HUDEP-2 (cell line): ENCODE measurements at regions not wholly inside any gene's neighbourhood (a gene's known extent, or its start where the extent isn't known, plus 50 kb on each side); places are given as distances from the start of the nearest gene placed in this dataset.

Experiments used
- DNase-seq, 76 experiments: peaks; one replicate each; lab custom pipeline; 2025; ENCODE audit not compliant: unreplicated experiment in 76 of 76; lab: John Stamatoyannopoulos, UW

GRCh38 chr18:24726727-24727492, 266.5 kb downstream of the HRH4 start:
- peak in 59 of 76 experiments; percentile 2 to 70 (median 30) for DNase-seq

- no peak for DNase-seq
Measured at GRCh38 chr18:24727685-24728084, 267.2 kb downstream of the HRH4 start.

GRCh38 chr18:24731158-24731557, 270.7 kb downstream of the HRH4 start:
- DNase-seq, result no peak

GRCh38 chr18:24731981-24732380, 271.5 kb downstream of the HRH4 start:
- no peak for DNase-seq

- peak in 6 of 76 experiments; percentile 7 to 47 (median 31) for DNase-seq
Measured at GRCh38 chr18:24734058-24734457, 273.6 kb downstream of the HRH4 start.

GRCh38 chr18:24735624-24736231, 275.3 kb downstream of the HRH4 start:
- no peak for DNase-seq

GRCh38 chr18:24736662-24737330, 276.4 kb downstream of the HRH4 start:
- no peak for DNase-seq

GRCh38 chr18:24740829-24741228, 280.4 kb downstream of the HRH4 start:
- no peak for DNase-seq

- no peak for DNase-seq
Measured at GRCh38 chr18:24741321-24741720, 280.9 kb downstream of the HRH4 start.

GRCh38 chr18:24741965-24742724, 281.7 kb downstream of the HRH4 start:
- DNase-seq, result no peak

- no peak for DNase-seq
Measured at GRCh38 chr18:24754583-24755253, 294.3 kb downstream of the HRH4 start.

- DNase-seq, result no peak
Measured at GRCh38 chr18:24756385-24756784, 295.9 kb downstream of the HRH4 start.

- DNase-seq, result no peak
Measured at GRCh38 chr18:24757134-24757533, 296.7 kb downstream of the HRH4 start.

- DNase-seq, result no peak
Measured at GRCh38 chr18:24761765-24762164, 301.3 kb downstream of the HRH4 start.

GRCh38 chr18:24762511-24762910, 302.1 kb downstream of the HRH4 start:
- no peak for DNase-seq

GRCh38 chr18:24763765-24764513, 303.5 kb downstream of the HRH4 start:
- DNase-seq, result no peak

- no peak for DNase-seq
Measured at GRCh38 chr18:24764766-24765165, 304.3 kb downstream of the HRH4 start.

GRCh38 chr18:24766376-24766775, 305.9 kb downstream of the HRH4 start:
- no peak for DNase-seq

- DNase-seq, result no peak
Measured at GRCh38 chr18:24770311-24771024, 310.0 kb downstream of the HRH4 start.
